ENCODE measurements at regions not wholly inside any gene's neighbourhood (a gene's known extent, or its start where the extent isn't known, plus 50 kb on each side); places are given as distances from the start of the nearest gene placed in this dataset.

GRCh38 chr16:82302042-82302727 is 132.2 kb upstream of the MPHOSPH6 start:
- no peak for ATAC-seq (ENCODE audit: insufficient number of reproducible peaks, low FRiP score, low read depth)
- TF ChIP-seq CTCF (IDR thresholded peaks at IDR 0.05), result no peak
- Histone ChIP-seq H3K4me1 (ENCODE audit: control insufficient read depth in 1 of 2, low read depth in 2 of 2) (peaks cover 5 to 18% of the 10 kb centered on the region in 2 donors), H3K36me3 (no peaks in the 10 kb centered on the region), H3K4me3 (peak overlapping the region; percentile 23), H3K27ac (peak overlapping the region in 1 of 2 donors; percentile 1), H3K27me3 (replicated peaks; ENCODE audit: insufficient read depth) (no peaks in the 10 kb centered on the region), H3K9me3 (no peaks in the 10 kb centered on the region)
- DNase-seq (ENCODE audit: low spot score), result no peak

GRCh38 chr16:82301146-82301755 is 131.2 kb upstream of the MPHOSPH6 start:
- no peak for DNase-seq (ENCODE audit: low spot score)
- Histone ChIP-seq H3K27ac (no peak overlapping the region), H3K27me3 (replicated peaks; ENCODE audit: insufficient read depth) (no peaks in the 10 kb centered on the region), H3K4me3 (no peak overlapping the region), H3K9me3 (no peaks in the 10 kb centered on the region), H3K4me1 (ENCODE audit: control insufficient read depth in 1 of 2, low read depth in 2 of 2) (peaks cover 5 to 18% of the 10 kb centered on the region in 2 donors), H3K36me3 (no peaks in the 10 kb centered on the region)
- no peak for TF ChIP-seq CTCF (IDR thresholded peaks at IDR 0.05)
- no peak for ATAC-seq (ENCODE audit: insufficient number of reproducible peaks, low FRiP score, low read depth)

GRCh38 chr16:82300374-82300951 is 130.4 kb upstream of the MPHOSPH6 start:
- ATAC-seq (ENCODE audit: insufficient number of reproducible peaks, low FRiP score, low read depth), result no peak
- TF ChIP-seq CTCF (IDR thresholded peaks at IDR 0.05), result no peak
- peaks cover 5 to 18% of the 10 kb centered on the region in 2 donors for H3K4me1 ChIP-seq (ENCODE audit: control insufficient read depth in 1 of 2, low read depth in 2 of 2)
- no peaks in the 10 kb centered on the region for H3K36me3 ChIP-seq
- no peaks in the 10 kb centered on the region for H3K9me3 ChIP-seq
- H3K27ac ChIP-seq, result no peak overlapping the region
- no peak for DNase-seq (ENCODE audit: low spot score)
- H3K27me3 ChIP-seq (replicated peaks; ENCODE audit: insufficient read depth), result no peaks in the 10 kb centered on the region
- H3K4me3 ChIP-seq, result no peak overlapping the region

- no peak overlapping the region for H3K27ac ChIP-seq
- H3K4me1 ChIP-seq (ENCODE audit: control insufficient read depth in 1 of 2, low read depth in 2 of 2), result peaks cover 5 to 18% of the 10 kb centered on the region in 2 donors
- no peak overlapping the region for H3K4me3 ChIP-seq
- ATAC-seq (ENCODE audit: insufficient number of reproducible peaks, low FRiP score, low read depth), result no peak
- no peak for TF ChIP-seq CTCF (IDR thresholded peaks at IDR 0.05)
- no peaks in the 10 kb centered on the region for H3K27me3 ChIP-seq (replicated peaks; ENCODE audit: insufficient read depth)
- no peaks in the 10 kb centered on the region for H3K36me3 ChIP-seq
- no peak for DNase-seq (ENCODE audit: low spot score)
- H3K9me3 ChIP-seq, result no peaks in the 10 kb centered on the region
Observed at GRCh38 chr16:82298472-82298871, 128.4 kb upstream of the MPHOSPH6 start.

All from thoracic aorta (tissue), 2 donors.